Activated CD8-positive, alpha-beta memory T cell treated with anti-CD3 and anti-CD28 coated beads for 36 hours (primary cell): ENCODE measurements at regions not wholly inside any gene's neighbourhood (a gene's known extent, or its start where the extent isn't known, plus 50 kb on each side); places are given as distances from the start of the nearest gene placed in this dataset.
"Not testable (repeated sequence)": the region's sequence is repeated elsewhere in the genome, so short reads cannot be mapped to it uniquely, and the experiment has no call there.

Experiments used
- CTCF ChIA-PET: fragments of 350-600 bp; sonication (Branson Sonifier 250); formaldehyde crosslinking; loops from one replicate; lab custom pipeline; 2021; ENCODE audit warnings: antibody characterized with exemption; lab: Charles Lee
- POLR2A ChIA-PET: fragments of 350-600 bp; sonication (Branson Sonifier 250); formaldehyde crosslinking; loops from one replicate; lab custom pipeline; 2021; ENCODE audit warnings: antibody characterized with exemption; lab: Charles Lee

DNA sequence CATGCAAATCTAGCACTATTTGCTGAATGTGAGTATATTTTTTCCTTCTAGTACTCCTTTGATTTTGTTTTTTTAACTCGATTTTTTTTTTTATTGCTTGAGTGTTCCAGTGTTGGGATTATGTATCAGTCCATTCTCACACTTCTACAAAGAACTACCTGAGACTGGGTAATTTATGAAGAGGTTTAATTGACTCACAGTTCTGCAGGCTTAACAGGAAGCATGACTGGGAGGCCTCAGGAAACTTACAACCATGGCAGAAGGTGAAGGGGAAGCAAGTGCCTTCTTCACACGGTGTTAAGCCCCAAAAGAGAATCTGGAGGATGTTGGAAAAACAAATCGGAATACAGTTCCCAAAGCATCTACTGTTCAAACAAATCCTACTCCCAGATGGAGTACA, 69.1 kb downstream of the ZNF518B start:
- CTCF ChIA-PET, POLR2A ChIA-PET: not testable (repeated sequence)

DNA sequence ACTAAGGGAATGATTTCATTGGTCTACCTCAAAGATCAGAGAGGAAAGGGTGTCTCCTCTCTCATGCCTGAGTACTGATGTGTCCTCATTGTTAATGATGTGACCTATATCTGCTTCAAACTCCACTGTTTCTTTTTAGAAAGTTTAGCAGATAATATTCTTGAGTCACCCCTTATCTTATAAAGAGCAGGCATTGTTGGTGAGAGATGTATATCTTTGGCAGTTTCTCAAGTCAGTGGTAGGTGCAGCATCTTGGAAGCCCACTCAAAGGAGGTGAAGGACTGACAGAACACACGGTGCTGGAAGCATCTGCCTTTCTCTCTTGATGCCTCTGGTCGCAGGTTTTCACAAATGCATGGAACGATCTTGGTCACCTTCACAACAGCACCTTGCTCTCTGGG, 71.2 kb downstream of the ZNF518B start:
- CTCF ChIA-PET: no interaction called here

DNA sequence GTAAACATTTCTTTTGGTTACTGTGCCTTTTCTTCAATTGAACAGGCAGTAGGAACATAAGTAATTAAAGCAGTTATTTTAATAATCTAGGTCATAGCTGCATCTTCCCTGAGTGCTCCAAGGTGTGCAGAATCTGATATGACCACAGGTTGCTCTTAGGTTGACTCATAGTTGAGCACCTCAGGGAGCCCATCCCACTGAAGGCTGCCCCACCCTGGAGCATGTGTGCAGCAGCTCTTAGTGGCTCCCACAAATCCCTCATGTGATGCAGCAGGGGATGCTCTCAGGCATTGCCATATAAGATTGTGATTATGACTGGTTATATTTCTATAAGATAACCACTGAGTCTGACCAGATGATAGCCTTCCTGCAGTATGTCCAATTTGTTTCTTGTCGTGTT, 72.3 kb downstream of the ZNF518B start:
- ChIA-PET CTCF (no interaction called here), POLR2A (no interaction called here)

More for the DNA sequence above, 71.2 kb downstream of the ZNF518B start:
- POLR2A ChIA-PET: no interaction called here

DNA sequence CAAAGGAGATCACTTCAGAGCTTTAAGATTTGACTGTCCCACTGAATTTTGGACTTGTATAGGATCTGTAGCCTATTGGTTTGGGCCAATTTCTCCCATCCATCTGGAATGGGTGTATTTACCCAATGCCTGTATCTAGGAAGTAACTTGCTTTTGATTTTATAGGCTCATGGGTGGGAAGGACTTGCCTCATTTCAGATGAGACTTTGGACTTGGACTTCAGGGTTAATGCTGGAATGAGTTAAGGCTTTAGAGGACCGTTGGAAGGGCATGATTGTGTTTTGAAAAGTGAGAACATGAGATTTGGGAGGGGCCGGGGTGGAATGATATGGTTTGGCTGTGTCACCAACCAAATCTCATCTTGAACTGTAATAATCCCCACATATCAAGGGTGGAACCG, 73.8 kb downstream of the ZNF518B start:
- ChIA-PET CTCF (no interaction called here), POLR2A (no interaction called here)

DNA sequence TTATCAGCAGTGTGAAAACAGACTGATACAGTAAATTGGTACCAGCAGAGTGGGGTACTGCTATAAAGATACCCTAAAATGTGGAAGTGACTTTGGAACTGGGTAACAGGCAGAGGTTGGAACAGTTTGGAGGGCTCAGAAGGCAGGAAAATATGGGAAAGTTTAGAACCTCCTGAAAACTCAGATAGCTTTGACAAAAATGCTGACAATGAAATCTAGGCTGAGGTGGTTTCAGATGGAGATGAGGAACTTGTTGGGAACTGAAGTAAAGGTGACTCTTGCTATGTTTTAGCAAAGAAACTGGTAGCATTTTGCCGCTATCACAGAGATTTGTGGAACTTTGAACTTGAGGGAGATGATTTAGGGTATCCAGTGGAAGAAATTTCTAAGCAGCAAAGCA, 75.1 kb downstream of the ZNF518B start:
- CTCF ChIA-PET, POLR2A ChIA-PET: not testable (repeated sequence)

DNA sequence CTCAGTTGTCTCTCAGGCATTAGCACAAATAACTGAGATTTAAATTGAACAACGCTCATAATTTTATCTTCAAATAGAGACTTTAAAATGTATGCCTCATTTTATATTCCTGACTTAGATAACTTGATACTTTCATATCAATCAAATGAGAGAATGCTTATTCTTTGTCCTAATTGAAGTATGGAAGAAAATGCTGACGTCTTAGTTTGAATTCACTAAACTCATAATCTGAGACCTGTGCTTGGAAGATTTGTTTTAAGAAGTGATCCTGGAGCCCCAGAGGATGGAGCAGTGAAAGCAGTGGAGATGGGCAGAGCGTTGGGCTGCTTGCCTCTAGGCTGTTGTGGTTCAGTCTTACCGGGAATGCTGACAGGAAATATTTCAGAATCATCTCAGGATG, 76.1 kb downstream of the ZNF518B start:
- POLR2A ChIA-PET: no interaction called here
- CTCF ChIA-PET: no interaction called here

DNA sequence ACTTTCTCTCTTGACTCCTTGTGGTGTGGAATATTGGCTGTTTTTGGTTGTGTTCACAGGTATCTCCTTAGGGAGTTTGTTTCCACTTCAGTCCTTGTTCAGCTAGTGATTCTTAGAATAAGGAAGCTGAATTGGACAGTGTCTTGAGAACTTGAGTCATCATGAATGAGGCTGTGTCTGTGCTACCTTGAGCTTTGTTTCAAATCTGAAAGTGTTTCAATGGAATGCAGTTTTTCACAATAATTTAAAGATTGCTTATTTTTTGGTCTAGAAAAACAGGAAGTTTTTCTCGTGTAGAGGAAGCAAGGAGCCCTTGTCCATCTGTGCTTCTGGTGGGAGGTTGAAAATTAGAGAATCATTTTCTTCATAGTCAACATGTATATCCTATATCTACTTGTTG, 76.5 kb downstream of the ZNF518B start:
- ChIA-PET CTCF (no interaction called here), POLR2A (no interaction called here)

DNA sequence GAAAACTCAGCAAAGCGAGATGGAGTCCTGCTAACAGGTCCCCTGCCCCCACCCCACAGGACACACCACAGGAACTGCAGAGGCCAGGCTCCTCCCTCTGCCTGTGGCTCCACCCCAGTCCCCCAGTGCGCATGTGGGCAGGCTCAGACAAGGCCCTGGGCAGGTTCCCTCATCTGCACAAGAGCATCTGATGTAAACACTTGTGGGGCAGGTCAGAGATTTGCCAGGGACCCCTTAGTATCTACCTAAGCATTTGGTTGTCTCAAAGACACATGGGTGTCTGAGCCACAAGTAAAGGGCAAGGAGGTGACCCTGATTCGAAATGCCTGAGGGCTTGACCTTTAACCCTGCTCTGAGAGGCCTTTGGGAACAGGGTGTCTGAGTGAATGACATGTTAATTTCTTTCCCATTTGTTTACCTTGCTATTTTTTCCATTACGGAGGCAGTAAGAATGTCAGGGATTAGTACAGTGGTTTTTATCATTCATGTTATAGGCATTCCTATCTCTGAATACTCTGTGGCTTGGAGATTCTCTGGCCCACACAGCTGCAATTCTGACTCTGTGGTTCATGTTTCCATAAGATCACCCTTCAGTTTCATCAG, 85.3 kb downstream of the ZNF518B start:
- ChIA-PET CTCF (no interaction called here), POLR2A (no interaction called here)

DNA sequence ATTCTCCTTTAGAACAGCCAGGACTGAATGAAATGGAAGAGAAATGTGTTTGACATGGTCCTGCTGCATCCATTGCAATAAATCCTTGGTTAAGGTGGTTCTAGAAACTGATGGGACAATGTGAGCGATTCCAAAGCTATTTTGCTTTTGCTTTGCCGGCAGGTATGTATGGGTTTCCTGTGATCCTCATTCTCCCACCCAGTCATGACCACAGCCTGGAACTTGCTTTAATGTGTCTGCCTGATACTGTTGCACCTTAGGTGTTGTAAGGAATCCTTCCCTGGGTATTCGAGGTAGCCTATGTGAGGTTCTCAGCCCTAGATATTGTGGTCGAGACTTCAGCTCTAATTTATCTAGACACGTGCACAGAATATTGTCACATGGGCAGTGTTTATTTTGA, 86.1 kb downstream of the ZNF518B start:
- POLR2A ChIA-PET: no interaction called here
- CTCF ChIA-PET: no interaction called here

DNA sequence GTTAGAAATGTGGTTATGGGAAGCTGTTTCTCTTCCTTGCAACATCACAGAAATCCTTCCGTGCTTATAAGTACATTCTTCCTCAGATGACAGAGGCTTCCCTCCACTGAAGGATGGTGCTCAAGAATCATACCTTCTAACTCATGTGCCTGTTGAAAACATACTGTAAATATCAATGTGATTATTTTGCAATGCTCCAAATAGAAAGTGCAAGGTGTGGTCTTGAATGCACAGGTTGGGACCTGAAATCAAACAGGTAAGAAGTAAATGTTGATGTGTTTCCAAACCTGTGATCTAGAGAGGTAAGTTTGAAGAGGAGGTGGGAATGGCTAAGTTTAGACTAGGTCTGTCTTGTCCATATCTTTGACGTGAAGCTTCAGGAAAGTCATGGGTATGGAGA, 87.7 kb downstream of the ZNF518B start:
- CTCF ChIA-PET: no interaction called here
- POLR2A ChIA-PET: no interaction called here

DNA sequence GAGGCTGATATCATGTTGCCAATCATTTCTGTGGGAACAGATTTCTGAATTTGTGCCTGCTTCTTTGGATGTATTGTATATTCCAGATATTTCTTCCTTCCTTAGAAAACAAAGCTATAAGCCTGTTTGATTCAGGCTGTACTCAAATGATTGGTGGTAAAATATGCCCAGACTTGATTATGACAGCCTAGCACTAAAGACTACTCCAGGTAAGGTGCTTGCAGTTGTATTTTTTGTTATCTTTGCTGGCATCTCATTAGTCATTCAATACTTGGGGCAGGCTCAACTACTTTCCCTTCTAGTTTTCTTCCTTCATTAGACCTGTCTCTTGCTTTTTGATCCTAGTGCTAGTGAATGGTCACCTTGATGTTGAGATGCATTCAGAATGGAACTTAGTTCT, 90.6 kb downstream of the ZNF518B start:
- POLR2A ChIA-PET: no interaction called here
- CTCF ChIA-PET: no interaction called here

DNA sequence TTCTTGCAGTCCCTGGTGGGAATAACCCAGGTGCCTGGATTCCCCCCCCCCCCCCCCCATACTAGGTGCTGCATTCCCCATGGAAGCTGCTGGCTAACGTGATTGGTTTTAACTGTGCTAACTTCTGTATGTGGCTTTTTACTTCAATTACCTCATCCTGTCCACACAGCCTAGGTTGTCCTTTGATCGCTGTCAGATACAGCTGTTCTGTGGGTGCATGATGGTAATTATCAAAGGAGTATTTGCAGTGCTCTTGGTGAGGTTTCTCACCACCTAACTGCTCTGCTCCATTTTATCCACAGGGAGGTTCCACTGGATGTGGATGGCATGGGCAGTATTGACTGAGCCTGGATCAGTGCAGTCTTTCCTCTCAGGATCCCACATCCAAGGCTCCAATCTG, 93.0 kb downstream of the ZNF518B start:
- ChIA-PET CTCF (no interaction called here), POLR2A (no interaction called here)

DNA sequence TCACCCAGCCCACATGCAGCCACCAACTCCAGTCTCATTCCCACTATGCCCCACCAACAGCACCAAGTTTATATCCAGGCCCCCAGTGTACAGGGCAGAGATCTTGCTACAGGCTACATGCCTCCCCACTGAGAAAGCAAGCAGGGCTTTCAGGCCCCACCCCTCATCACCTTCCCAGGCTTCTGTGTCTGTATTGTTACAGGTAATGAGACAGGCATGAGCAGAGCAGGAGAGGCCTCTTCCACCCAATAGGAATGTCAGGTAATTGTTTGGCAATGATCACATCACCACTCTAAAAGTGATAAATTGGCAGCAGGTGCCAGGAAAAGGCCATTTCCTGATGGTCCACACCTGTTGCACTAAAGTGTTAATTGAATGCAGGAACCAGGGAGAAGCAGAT, 102.5 kb downstream of the ZNF518B start:
- ChIA-PET POLR2A (no interaction called here), CTCF (no interaction called here)

DNA sequence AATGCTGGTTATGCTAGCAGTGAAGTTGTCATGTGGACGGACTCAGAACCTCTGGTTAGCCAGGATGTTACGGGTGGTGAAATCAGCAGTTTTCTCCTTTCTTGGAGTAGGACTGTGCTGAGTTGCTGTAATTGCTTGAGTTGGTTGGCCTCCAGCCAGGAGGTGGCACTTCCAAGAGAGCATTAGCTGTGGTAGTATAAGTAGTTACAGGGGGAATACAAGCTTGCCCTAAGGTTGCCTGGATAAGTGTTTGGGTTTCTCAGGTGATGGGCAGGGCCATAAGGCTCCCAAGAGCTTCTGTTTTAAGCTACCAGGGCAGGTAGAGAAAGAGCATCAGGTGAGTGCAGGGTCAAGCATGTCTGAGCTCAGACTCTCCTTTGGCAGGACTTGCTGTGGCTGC, 103.0 kb downstream of the ZNF518B start:
- POLR2A ChIA-PET: no interaction called here
- CTCF ChIA-PET: no interaction called here

DNA sequence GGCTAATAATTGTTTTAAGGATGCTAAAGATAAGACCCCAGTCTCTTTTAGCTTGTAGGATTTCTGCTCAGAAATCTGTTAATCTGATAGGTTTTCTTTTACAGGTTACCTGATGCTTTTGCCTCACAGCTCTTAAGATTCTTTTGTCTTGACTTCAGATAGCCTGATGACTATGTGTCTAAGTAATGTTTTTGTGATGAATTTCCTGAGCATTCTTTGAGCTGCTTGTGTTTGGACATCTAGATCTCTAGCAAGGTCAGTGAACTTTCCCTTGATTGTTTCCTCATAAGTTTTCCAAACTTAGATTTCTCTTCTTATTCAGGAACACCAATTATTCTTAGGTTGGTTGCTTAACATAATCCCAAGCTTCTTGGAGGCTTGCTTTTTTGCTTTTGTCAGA, 104.1 kb downstream of the ZNF518B start:
- CTCF ChIA-PET: no interaction called here

DNA sequence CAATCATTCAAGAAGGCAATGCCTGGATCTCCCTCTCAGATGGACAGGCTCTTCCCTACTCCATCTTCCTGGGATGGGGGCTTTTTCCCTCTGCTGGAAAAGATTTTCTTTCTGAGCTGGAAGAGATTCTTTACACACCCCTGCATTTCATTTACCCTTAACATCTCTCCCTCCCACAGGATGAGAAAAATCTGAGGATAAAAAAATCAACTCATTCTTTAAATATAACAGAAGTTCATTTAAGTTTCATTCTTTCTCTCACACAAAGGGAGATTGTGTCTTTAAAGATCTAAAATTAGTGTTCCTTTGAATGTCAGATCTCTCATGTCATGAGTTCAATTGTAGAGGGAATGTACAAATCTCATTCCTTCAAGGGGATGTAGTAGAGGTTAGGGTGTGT, 109.0 kb downstream of the ZNF518B start:
- ChIA-PET CTCF (no interaction called here), POLR2A (no interaction called here)

More for the DNA sequence above, 104.1 kb downstream of the ZNF518B start:
- POLR2A ChIA-PET: interaction anchor here (0.6 kb wide), 1 partner anchor 453 kb away, joined by 5 read pairs; no protein-coding TSS in a partner anchor

DNA sequence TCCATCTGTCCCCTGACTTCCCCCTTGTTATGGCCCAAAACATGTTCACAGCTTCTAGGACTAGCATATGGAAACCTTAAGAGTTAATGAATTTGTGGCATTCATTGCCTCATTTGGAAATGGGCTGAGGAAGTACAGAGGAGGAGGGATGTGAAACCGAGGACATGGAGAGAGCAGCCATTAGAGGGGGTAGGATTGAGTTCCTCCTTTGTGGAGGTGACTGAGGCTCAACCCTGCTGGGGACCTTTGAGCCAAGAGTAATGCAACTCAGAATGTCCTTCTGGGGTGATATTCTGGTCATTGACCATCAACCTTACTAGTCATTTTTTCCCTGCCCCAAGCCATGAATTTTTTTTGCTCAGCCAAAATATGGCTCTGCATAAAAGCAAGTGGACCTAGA, 109.4 kb downstream of the ZNF518B start:
- ChIA-PET CTCF (no interaction called here), POLR2A (no interaction called here)

DNA sequence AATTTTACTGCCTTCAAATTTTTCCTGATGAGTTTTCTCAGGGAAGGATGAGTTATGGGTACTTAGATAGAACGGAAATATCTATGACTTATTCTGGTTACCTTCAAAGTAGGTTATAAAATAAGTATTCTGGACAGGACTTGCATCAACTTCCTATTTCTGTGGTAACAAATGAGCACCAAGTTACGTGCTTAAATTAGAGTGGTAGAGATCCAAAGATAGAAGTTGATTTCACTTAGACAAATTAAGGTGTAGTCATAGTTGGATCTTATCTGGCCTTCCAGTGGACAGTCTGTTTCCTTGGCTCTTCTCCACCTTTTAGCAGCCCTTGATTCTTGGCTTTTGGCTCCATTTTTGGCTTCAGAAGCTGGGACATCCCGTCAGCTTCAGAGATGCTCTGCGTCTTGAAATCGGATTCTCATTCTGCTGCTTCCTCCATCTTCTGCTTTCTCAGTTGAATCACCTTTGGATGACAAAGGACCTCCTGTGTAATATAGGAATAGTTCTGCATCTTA, 109.9 kb downstream of the ZNF518B start:
- ChIA-PET CTCF (no interaction called here), POLR2A (no interaction called here)

DNA sequence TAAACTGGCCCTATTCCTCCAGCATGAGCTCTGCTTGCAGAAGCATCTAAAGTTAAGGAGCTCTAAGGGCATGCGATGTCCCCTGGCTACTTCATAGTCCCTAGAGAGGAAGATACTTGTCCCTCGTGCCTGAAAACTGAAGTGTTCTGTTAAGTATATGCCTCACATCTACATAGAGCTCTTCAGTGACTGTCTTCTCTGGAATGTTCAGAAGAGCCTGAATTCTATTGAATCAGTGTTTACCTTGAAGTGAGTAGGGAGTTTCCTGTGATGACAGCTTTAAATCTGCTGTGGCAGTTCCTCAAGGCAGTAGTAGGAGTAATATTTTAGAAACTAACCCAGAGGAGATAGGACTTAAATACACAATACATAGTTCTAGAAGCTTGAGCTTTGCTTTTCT, 111.2 kb downstream of the ZNF518B start:
- ChIA-PET POLR2A (no interaction called here), CTCF (no interaction called here)

DNA sequence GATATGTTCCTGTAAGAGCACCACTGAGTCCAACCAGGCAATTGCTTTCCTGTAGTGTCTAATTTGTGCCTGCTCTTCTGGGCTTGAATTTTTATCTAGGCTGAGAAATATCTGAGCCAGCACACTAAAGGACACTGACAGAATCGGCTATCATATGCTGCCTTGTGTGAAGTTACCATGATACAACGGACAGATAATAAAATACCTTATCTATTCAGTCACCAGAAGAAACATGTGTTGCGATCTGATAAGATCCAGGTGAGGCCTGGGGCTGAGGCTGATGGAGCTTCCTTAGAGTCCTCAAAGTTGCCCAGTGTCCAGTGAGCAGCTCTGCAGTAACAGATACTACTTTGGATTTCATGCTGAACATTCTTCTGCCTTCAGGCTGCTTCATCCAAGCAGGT, 111.8 kb downstream of the ZNF518B start:
- POLR2A ChIA-PET: no interaction called here
- CTCF ChIA-PET: no interaction called here

DNA sequence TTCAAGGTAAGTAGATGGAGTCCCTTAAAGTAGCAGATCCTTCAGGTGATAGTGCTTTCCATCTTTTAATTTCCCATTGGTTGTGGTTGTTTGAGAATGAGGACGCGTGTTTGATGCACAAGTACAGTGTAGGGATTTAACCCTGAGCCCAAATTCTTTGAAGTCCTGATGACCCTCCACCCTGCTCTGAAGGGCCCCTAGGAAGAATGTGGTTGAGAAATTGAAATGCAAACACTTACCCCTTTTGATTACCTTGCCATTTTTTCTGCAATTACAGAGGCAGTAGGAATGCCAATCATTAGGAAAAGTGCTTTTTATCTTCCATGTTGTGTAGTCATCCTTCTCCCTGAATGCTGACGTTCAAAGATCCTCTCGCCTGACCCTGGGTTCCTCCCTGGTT, 112.4 kb downstream of the ZNF518B start:
- ChIA-PET CTCF (no interaction called here), POLR2A (no interaction called here)

DNA sequence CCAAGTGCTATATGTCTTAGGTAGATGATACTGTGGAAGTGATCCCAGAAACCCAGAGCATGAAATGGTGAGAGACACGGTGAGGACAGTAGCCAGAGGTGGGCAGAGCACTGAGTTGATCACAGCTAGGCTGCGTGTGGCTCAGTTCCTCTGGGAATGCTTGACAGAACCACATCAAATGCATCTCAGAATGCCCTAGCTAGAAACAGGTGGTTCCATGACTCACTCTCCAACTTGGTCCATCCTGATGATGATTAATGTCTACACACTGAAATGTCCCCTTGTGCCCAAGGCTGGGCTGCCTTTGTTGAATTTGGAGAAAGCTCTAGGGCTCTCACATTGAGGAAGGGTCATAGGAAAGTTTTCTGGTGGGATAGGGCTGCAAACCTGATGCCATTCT, 113.6 kb downstream of the ZNF518B start:
- POLR2A ChIA-PET: no interaction called here
- CTCF ChIA-PET: no interaction called here
